ENCODE measurements at regions not wholly inside any gene's neighbourhood (a gene's known extent, or its start where the extent isn't known, plus 50 kb on each side); places are given as distances from the start of the nearest gene placed in this dataset.

DNA sequence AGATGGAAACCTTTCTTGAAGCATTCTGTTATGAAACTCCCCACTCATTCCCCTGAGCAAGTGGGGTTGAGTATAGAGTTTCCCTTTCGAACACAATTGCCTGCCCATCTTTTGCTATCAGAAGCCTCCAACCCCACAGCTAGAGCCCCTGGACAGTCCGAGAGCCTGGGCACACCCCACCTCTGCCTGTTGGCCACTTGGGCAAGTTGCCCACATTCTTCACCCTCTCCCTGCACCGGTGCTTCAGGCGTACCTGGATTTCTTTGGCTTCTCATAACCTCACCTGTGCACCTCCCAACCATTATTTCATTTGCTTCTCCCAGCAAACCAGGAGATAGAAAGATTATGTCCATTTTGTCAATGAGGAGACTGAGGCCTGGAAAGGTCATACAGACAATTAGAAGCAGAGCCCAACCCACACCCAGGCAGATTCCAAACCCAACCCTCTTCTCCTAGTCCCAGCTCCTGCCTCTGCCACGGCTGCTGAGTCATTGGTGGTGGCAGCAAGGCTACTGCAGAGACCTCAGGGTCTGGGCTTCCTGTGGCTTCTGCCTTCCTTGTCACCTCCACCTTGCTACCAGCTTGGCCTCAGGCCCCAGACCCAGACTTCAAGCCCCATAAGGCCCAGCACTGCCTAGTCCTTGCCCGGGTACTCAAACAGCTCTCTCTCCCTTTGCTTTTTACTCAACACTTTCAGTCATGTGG lies 118.7 kb upstream of the ZBTB40 start:
- TF ChIP-seq, protein P1, sequence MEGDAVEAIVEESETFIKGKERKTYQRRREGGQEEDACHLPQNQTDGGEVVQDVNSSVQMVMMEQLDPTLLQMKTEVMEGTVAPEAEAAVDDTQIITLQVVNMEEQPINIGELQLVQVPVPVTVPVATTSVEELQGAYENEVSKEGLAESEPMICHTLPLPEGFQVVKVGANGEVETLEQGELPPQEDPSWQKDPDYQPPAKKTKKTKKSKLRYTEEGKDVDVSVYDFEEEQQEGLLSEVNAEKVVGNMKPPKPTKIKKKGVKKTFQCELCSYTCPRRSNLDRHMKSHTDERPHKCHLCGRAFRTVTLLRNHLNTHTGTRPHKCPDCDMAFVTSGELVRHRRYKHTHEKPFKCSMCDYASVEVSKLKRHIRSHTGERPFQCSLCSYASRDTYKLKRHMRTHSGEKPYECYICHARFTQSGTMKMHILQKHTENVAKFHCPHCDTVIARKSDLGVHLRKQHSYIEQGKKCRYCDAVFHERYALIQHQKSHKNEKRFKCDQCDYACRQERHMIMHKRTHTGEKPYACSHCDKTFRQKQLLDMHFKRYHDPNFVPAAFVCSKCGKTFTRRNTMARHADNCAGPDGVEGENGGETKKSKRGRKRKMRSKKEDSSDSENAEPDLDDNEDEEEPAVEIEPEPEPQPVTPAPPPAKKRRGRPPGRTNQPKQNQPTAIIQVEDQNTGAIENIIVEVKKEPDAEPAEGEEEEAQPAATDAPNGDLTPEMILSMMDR (IDR thresholded peaks at IDR 0.05; ENCODE audit: extremely low read depth in 1 of 2, insufficient read depth in 1 of 2, low read depth in 1 of 2, low read length in 2 of 2) = no peak
- TF ChIP-seq POLR2AphosphoS5 (IDR thresholded peaks at IDR 0.05; ENCODE audit: insufficient read depth, low read depth, low read length) = no peak
- no peak for TF ChIP-seq POLR2A (IDR thresholded peaks at IDR 0.05; ENCODE audit: low read depth, low read length)
- TF ChIP-seq GATA2 (IDR thresholded peaks at IDR 0.05; ENCODE audit: insufficient read depth, insufficient read length, low read depth, low read length) = no peak

All from endothelial cell of umbilical vein (primary cell).